ENCODE measurements at regions not wholly inside any gene's neighbourhood (a gene's known extent, or its start where the extent isn't known, plus 50 kb on each side); places are given as distances from the start of the nearest gene placed in this dataset.
"Not testable (repeated sequence)": the region's sequence is repeated elsewhere in the genome, so short reads cannot be mapped to it uniquely, and the experiment has no call there.

GRCh38 chr18:35856178-35856577 lies 116.3 kb upstream of the RMP24 start:
- H3K79me2 ChIP-seq (ENCODE audit: insufficient read depth, low read length), result no peaks in the 10 kb centered on the region
- H3K27me3 ChIP-seq (ENCODE audit: insufficient read depth, low read length, poor library complexity), result peaks cover 4% of the 10 kb centered on the region
- no peak overlapping the region for H3K27ac ChIP-seq (ENCODE audit: low read length)
- H4K20me1 ChIP-seq (ENCODE audit: insufficient read depth, low read length), result no peaks in the 10 kb centered on the region
- no peak overlapping the region for H2AFZ ChIP-seq (ENCODE audit: low read depth, low read length)
- DNase-seq (no peak), ATAC-seq (ENCODE audit: insufficient read depth, low read depth) (no peak)
- H3K36me3 ChIP-seq (ENCODE audit: insufficient read depth, low read length), result no peaks in the 10 kb centered on the region
- H3K4me3 ChIP-seq (ENCODE audit: low read depth in 1 of 2, low read length in 2 of 2), result no peak overlapping the region
- H3K9ac ChIP-seq (ENCODE audit: low read depth, low read length), result no peak overlapping the region
- no peaks in the 10 kb centered on the region for H3K9me3 ChIP-seq (ENCODE audit: insufficient read depth, low read length, severe bottlenecking)
- H3K4me1 ChIP-seq (ENCODE audit: insufficient read depth, low read length), result no peaks in the 10 kb centered on the region
- H3K4me2 ChIP-seq (ENCODE audit: insufficient read depth, low read length), result no peak overlapping the region
- TF ChIP-seq CTCF (IDR thresholded peaks at IDR 0.05; ENCODE audit: borderline replicate concordance, extremely low read depth, low read length, poor library complexity, severe bottlenecking) (no peak), EZH2 (IDR thresholded peaks at IDR 0.05; ENCODE audit: borderline replicate concordance, low read depth, low read length, severe bottlenecking) (no peak)

GRCh38 chr18:35856721-35857120 lies 115.8 kb upstream of the RMP24 start:
- not testable (repeated sequence) for H3K9me3 ChIP-seq (ENCODE audit: insufficient read depth, low read length, severe bottlenecking); H3K4me2 ChIP-seq (ENCODE audit: insufficient read depth, low read length); H3K27me3 ChIP-seq (ENCODE audit: insufficient read depth, low read length, poor library complexity); H4K20me1 ChIP-seq (ENCODE audit: insufficient read depth, low read length); DNase-seq; ATAC-seq (ENCODE audit: insufficient read depth, low read depth); H3K4me3 ChIP-seq (ENCODE audit: low read depth in 1 of 2, low read length in 2 of 2); H3K36me3 ChIP-seq (ENCODE audit: insufficient read depth, low read length); H2AFZ ChIP-seq (ENCODE audit: low read depth, low read length); H3K4me1 ChIP-seq (ENCODE audit: insufficient read depth, low read length); H3K27ac ChIP-seq (ENCODE audit: low read length); H3K79me2 ChIP-seq (ENCODE audit: insufficient read depth, low read length); H3K9ac ChIP-seq (ENCODE audit: low read depth, low read length)

GRCh38 chr18:35857581-35857980 lies 114.9 kb upstream of the RMP24 start:
- not testable (repeated sequence) for H3K79me2 ChIP-seq (ENCODE audit: insufficient read depth, low read length); H3K27me3 ChIP-seq (ENCODE audit: insufficient read depth, low read length, poor library complexity); H3K4me1 ChIP-seq (ENCODE audit: insufficient read depth, low read length); H3K27ac ChIP-seq (ENCODE audit: low read length); H3K36me3 ChIP-seq (ENCODE audit: insufficient read depth, low read length); ATAC-seq (ENCODE audit: insufficient read depth, low read depth); H3K9me3 ChIP-seq (ENCODE audit: insufficient read depth, low read length, severe bottlenecking); H3K4me2 ChIP-seq (ENCODE audit: insufficient read depth, low read length); DNase-seq; H2AFZ ChIP-seq (ENCODE audit: low read depth, low read length); H3K4me3 ChIP-seq (ENCODE audit: low read depth in 1 of 2, low read length in 2 of 2); H3K9ac ChIP-seq (ENCODE audit: low read depth, low read length); H4K20me1 ChIP-seq (ENCODE audit: insufficient read depth, low read length)

GRCh38 chr18:35861367-35862118 lies 110.9 kb upstream of the RMP24 start:
- Histone ChIP-seq H3K9me3 (ENCODE audit: insufficient read depth, low read length, severe bottlenecking) (no peaks in the 10 kb centered on the region), H3K27ac (ENCODE audit: low read length) (no peak overlapping the region), H3K4me1 (ENCODE audit: insufficient read depth, low read length) (no peaks in the 10 kb centered on the region), H3K36me3 (ENCODE audit: insufficient read depth, low read length) (no peaks in the 10 kb centered on the region), H2AFZ (ENCODE audit: low read depth, low read length) (no peak overlapping the region), H3K9ac (ENCODE audit: low read depth, low read length) (no peak overlapping the region), H3K4me2 (ENCODE audit: insufficient read depth, low read length) (no peak overlapping the region), H4K20me1 (ENCODE audit: insufficient read depth, low read length) (no peaks in the 10 kb centered on the region), H3K27me3 (ENCODE audit: insufficient read depth, low read length, poor library complexity) (no peaks in the 10 kb centered on the region), H3K79me2 (ENCODE audit: insufficient read depth, low read length) (no peaks in the 10 kb centered on the region), H3K4me3 (ENCODE audit: low read depth in 1 of 2, low read length in 2 of 2) (no peak overlapping the region)
- no peak for ATAC-seq (ENCODE audit: insufficient read depth, low read depth)
- TF ChIP-seq EZH2 (IDR thresholded peaks at IDR 0.05; ENCODE audit: borderline replicate concordance, low read depth, low read length, severe bottlenecking) (no peak), CTCF (IDR thresholded peaks at IDR 0.05; ENCODE audit: borderline replicate concordance, extremely low read depth, low read length, poor library complexity, severe bottlenecking) (no peak)
- no peak for DNase-seq
